ENCODE measurements at regions not wholly inside any gene's neighbourhood (a gene's known extent, or its start where the extent isn't known, plus 50 kb on each side); places are given as distances from the start of the nearest gene placed in this dataset.

DNA sequence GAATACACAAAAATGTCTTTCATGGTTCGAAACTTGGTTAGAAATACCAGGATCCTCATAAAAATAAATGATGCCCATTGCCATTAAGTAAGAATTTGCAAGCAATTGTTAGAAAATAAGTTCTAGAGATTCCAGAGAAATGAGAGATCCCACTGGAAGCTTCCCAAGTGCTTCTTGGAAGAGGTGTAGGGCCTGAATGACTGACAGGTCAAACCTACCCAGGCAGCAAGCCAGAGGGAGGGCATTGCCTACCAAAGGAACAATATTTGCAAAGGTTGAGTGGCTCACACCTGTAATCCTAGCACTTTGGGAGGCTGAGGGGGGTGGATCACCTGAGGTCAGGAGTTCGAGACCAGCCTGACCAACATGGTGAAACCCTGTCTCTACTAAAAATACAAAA lies 777.0 kb upstream of the WWC1 start:
- no peak overlapping the region for H2AFZ ChIP-seq (ENCODE audit: low read length)
- TF ChIP-seq EZH2phosphoT487 (IDR thresholded peaks at IDR 0.05; ENCODE audit: borderline replicate concordance, low read depth, low read length), result no peak
- TF ChIP-seq, protein P1, sequence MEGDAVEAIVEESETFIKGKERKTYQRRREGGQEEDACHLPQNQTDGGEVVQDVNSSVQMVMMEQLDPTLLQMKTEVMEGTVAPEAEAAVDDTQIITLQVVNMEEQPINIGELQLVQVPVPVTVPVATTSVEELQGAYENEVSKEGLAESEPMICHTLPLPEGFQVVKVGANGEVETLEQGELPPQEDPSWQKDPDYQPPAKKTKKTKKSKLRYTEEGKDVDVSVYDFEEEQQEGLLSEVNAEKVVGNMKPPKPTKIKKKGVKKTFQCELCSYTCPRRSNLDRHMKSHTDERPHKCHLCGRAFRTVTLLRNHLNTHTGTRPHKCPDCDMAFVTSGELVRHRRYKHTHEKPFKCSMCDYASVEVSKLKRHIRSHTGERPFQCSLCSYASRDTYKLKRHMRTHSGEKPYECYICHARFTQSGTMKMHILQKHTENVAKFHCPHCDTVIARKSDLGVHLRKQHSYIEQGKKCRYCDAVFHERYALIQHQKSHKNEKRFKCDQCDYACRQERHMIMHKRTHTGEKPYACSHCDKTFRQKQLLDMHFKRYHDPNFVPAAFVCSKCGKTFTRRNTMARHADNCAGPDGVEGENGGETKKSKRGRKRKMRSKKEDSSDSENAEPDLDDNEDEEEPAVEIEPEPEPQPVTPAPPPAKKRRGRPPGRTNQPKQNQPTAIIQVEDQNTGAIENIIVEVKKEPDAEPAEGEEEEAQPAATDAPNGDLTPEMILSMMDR (conservative IDR thresholded peaks at IDR 0.05; ENCODE audit: low read length), result no peak
- H3K9me3 ChIP-seq (ENCODE audit: low read length), result no peaks in the 10 kb centered on the region
- no peaks in the 10 kb centered on the region for H3K36me3 ChIP-seq (ENCODE audit: insufficient read depth, low read length)
- POLR2A ChIA-PET, result no interaction called here
- H3K27ac ChIP-seq (ENCODE audit: low read depth, low read length, poor library complexity, severe bottlenecking), result no peak overlapping the region
- H3K4me3 ChIP-seq (ENCODE audit: low read depth, low read length, poor library complexity, severe bottlenecking), result no peak overlapping the region
- CTCF ChIA-PET (ENCODE audit: unreplicated experiment), result no interaction called here
- H4K20me1 ChIP-seq (ENCODE audit: insufficient read depth, low read length), result no peaks in the 10 kb centered on the region
- intact Hi-C loops (cut with micrococcal nuclease; ENCODE audit: unreplicated experiment), result no loop called here
- DNase-seq (ENCODE audit: low spot score), result no peak
- BruUV-seq (replicated peaks), result no TSS peak
- no peaks in the 10 kb centered on the region for H3K4me1 ChIP-seq (ENCODE audit: insufficient read depth, low read length, poor library complexity, severe bottlenecking)
- no peak overlapping the region for H3K4me2 ChIP-seq (ENCODE audit: low read length)
- H3K9me2 ChIP-seq (ENCODE audit: insufficient read depth, low read length), result no peaks in the 10 kb centered on the region
- H3K79me2 ChIP-seq (ENCODE audit: insufficient read depth, low read depth, low read length), result no peaks in the 10 kb centered on the region

DNA sequence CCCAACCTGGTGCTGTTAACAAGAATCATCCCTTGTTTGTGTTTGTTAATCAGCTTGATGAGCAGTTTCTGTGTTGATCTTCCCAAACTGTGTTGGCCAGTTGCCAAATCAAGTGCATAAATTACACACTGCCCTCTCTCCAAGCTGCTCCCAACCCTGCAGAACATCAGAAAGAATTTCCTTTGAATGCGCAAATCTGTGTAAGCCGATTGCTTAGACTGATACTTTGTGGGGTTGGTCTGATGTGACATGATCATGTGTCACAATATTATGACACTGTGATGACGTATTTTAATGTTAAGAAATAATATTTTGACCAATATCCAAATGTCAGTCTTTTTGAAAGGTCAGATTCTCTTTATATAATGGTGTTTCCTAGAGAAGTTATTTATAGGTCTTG lies 766.4 kb upstream of the WWC1 start:
- no peak for DNase-seq (ENCODE audit: low spot score)
- no peaks in the 10 kb centered on the region for H3K4me1 ChIP-seq (ENCODE audit: insufficient read depth, low read length, poor library complexity, severe bottlenecking)
- intact Hi-C loops (cut with micrococcal nuclease; ENCODE audit: unreplicated experiment), result no loop called here
- no peaks in the 10 kb centered on the region for H4K20me1 ChIP-seq (ENCODE audit: insufficient read depth, low read length)
- no peak overlapping the region for H3K27ac ChIP-seq (ENCODE audit: low read depth, low read length, poor library complexity, severe bottlenecking)
- H3K9me3 ChIP-seq (ENCODE audit: low read length), result no peaks in the 10 kb centered on the region
- no peaks in the 10 kb centered on the region for H3K36me3 ChIP-seq (ENCODE audit: insufficient read depth, low read length)
- ChIA-PET CTCF (ENCODE audit: unreplicated experiment) (no interaction called here), POLR2A (interaction anchor here (0.6 kb wide), 1 partner anchor 97 kb away, joined by 3 read pairs; no protein-coding TSS in a partner anchor)
- no peak overlapping the region for H2AFZ ChIP-seq (ENCODE audit: low read length)
- H3K79me2 ChIP-seq (ENCODE audit: insufficient read depth, low read depth, low read length), result no peaks in the 10 kb centered on the region
- no peak overlapping the region for H3K4me2 ChIP-seq (ENCODE audit: low read length)
- no peaks in the 10 kb centered on the region for H3K9me2 ChIP-seq (ENCODE audit: insufficient read depth, low read length)
- no peak overlapping the region for H3K4me3 ChIP-seq (ENCODE audit: low read depth, low read length, poor library complexity, severe bottlenecking)
- no peak for TF ChIP-seq EZH2phosphoT487 (IDR thresholded peaks at IDR 0.05; ENCODE audit: borderline replicate concordance, low read depth, low read length)
- TF ChIP-seq, protein P1 (conservative IDR thresholded peaks at IDR 0.05; ENCODE audit: low read length), result no peak
- no TSS peak for BruUV-seq (replicated peaks)

DNA sequence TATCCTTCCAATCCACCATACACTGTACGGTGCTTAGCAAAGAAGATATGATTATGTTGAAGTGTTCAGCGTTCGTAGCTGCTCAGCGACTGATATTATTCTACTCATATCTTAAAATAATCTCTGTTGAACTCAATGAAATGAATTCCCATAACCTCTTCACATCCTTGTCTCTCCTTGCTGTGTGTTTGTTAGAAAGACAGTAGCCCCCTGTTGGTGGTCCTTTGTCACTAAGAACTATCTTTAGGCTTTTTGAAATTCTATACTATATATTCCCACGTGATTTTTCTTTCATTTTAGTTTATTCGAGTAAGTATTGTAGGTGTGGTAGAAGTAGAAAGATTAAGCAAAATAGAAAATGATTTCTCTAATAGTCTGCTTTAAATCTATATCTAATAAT lies 762.8 kb upstream of the WWC1 start:
- H3K9me2 ChIP-seq (ENCODE audit: insufficient read depth, low read length), result no peaks in the 10 kb centered on the region
- no peak overlapping the region for H3K27ac ChIP-seq (ENCODE audit: low read depth, low read length, poor library complexity, severe bottlenecking)
- CTCF ChIA-PET (ENCODE audit: unreplicated experiment), result no interaction called here
- DNase-seq (ENCODE audit: low spot score), result no peak
- no peaks in the 10 kb centered on the region for H3K79me2 ChIP-seq (ENCODE audit: insufficient read depth, low read depth, low read length)
- no peaks in the 10 kb centered on the region for H3K36me3 ChIP-seq (ENCODE audit: insufficient read depth, low read length)
- no peak overlapping the region for H2AFZ ChIP-seq (ENCODE audit: low read length)
- no TSS peak for BruUV-seq (replicated peaks)
- POLR2A ChIA-PET, result no interaction called here
- no peaks in the 10 kb centered on the region for H4K20me1 ChIP-seq (ENCODE audit: insufficient read depth, low read length)
- H3K9me3 ChIP-seq (ENCODE audit: low read length), result no peaks in the 10 kb centered on the region
- no peak overlapping the region for H3K4me3 ChIP-seq (ENCODE audit: low read depth, low read length, poor library complexity, severe bottlenecking)
- H3K4me1 ChIP-seq (ENCODE audit: insufficient read depth, low read length, poor library complexity, severe bottlenecking), result no peaks in the 10 kb centered on the region
- TF ChIP-seq, protein P1 (conservative IDR thresholded peaks at IDR 0.05; ENCODE audit: low read length), result no peak
- no peak overlapping the region for H3K4me2 ChIP-seq (ENCODE audit: low read length)
- intact Hi-C loops (cut with micrococcal nuclease; ENCODE audit: unreplicated experiment), result no loop called here
